ENCODE measurements at regions not wholly inside any gene's neighbourhood (a gene's known extent, or its start where the extent isn't known, plus 50 kb on each side); places are given as distances from the start of the nearest gene placed in this dataset.
"Not testable (repeated sequence)": the region's sequence is repeated elsewhere in the genome, so short reads cannot be mapped to it uniquely, and the experiment has no call there.

DNA sequence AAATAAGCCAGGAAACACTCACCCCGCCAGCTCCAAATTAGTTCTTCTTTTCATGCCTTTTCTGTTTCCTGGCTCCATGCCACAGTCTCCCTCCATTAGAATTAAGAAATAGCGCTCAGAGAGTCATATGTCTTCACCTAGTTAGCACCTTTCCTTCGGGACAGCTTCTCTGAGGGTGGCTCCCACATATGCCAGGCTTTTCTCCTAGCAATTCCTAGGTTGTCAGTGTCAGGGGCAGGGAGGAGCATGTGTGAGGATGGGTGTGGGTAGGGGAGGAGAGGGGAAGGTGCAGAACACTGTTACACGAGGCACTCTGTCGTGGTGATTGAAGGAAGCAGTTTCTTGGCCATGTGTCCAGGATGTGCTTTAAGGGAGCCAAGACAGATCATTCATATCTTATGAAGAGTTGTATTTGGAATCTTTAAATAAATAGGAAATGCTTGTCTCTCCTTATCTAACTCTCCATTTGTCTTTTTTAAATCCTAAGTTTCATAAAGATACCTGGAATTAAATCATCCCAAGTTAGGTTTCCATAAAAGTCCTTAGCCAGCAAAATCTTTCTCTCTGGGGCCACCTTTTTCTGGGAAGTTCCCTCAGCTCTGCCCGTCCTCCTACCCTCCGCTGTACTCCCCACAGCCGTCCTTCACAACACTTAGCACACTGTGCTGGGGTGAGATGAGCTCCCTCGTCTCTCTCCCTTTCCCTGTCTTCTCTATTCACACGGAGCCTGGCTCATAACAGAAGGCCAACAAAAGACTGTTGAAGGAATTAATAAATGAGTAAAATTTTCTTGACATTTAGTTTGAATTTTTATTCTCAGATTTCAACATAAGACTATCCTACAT is 361.0 kb downstream of the CD83 start:
- no peak for DNase-seq (ENCODE audit: low read depth in 2 of 2)

DNA sequence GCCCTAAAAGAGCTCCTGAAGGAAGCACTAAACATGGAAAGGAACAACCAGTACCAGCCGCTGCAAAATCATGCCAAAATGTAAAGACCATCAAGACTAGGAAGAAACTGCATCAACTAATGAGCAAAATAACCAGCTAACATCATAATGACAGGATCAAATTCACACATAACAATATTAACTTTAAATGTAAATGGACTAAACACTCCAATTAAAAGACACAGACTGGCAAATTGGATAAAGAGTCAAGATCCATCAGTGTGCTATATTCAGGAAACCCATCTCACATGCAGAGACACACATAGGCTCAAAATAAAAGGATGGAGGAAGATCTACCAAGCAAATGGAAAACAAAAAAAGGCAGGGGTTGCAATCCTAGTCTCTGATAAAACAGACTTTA is 364.4 kb downstream of the CD83 start:
- DNase-seq (ENCODE audit: low read depth in 2 of 2): not testable (repeated sequence)

DNA sequence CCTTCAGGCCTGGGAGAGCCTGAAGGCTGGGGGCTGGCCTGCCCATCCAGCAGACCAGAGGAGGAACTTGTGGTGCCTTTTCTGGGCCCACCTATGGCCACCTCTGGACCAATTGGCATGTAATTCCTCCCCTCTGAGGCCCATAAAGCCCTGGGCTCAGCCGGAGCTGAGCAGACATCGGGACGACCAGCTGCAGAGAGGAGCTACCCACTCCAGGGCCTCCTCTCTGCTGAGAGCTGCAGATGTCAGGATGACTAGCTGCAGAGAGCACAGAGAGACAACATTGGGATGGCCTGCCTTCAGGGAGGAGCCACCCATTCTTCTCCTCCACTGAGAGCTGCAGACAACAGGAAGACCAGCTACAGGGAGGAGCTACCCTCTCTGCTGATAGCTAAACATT is 370.1 kb downstream of the CD83 start:
- no peak for DNase-seq (ENCODE audit: low read depth in 2 of 2)

DNA sequence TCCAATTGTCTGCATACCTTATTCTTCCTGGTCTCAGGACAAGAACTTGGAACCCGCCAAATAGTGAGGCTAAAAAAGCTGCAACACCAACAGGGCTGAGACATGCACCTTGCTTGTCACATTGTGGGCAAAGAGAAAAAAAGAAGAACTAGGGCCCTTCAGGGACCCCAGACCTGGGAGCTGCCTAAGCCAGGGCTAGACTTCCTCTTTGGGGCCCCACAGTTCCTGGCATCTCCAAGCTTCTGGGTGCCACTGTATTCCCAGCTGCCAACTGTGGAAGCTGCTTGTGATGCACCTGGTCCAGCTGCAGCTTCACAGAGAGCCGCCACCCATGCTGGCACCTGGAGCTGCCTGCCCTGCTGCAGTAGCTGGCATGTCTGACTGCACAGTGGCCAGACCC is 370.6 kb downstream of the CD83 start:
- DNase-seq (ENCODE audit: low read depth in 2 of 2): no peak

DNA sequence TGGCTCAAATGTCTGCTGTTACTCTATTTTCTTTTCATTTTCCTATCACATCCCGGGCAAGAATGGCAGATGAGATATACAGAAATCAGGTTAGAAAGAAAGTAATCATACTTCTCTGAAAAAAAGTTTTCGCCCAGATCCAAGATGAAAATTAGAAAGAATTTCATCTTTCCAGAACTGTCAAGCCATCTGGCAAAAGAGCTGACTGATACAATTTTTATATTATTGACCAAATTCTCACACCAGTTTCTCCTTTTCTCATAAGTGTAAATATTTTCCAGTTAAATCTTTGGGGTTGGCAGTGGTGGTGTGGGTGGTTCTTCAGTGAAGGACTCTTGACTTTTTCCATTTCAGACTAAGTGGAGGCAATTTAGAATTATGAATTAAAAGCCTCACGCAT is 371.9 kb downstream of the CD83 start:
- DNase-seq (ENCODE audit: low read depth in 2 of 2): no peak

DNA sequence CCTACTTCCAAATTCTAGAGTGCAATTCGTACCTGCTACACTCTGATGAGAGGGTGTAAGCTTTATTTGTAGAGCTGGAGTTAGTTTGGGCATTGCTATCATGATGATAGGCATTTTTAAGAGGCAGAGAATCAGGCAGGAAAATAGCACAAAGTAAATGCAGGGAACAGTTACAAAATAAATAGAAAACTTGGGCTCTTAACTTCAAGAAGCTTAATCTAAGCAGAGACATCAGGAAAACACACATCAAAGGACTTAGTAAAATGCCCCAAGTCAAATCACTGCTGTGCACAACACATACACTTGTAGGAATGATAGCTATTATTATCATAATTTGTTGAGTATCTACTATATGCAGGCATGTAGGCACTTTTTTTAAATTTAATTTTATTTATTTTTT is 381.2 kb downstream of the CD83 start:
- no peak for DNase-seq (ENCODE audit: low read depth in 2 of 2)

DNA sequence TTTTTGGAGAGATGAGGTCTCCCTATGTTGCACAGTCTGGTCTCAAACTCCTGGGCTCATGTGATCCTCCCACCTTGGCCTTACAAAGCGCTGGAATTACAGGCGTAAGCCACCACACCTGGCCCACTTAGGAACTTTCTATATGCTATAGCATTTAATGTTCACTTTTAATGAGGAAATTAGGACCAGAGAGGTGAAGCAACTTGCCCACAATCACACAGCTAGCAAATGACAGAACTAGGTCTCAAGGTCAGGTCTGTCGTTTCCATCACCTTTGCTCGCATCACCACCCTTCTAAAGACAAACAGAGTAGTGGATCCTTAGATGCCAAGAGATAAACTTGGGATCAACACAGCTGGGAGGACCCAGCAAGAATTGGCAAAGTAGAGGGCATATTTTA is 381.7 kb downstream of the CD83 start:
- DNase-seq (ENCODE audit: low read depth in 2 of 2): no peak

DNA sequence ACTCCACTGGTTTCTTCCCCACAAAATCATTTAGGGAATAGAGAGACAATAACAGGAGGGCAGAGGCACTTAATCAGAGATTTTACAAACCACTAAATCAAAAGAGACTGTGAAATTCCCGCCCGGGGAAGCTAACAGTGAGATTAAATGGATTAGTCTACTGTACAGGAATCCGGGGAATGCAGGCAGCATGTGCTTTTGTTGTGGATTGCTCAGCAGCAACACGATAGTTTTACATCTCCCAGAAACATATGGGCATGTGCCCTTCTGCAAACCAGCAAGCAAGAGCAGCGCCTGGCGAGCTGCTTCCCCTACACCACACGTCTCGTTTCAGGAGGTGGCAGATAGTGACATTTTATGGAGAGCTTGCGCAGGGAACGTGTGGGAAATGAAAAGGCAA is 382.3 kb downstream of the CD83 start:
- DNase-seq (ENCODE audit: low read depth in 2 of 2): no peak

DNA sequence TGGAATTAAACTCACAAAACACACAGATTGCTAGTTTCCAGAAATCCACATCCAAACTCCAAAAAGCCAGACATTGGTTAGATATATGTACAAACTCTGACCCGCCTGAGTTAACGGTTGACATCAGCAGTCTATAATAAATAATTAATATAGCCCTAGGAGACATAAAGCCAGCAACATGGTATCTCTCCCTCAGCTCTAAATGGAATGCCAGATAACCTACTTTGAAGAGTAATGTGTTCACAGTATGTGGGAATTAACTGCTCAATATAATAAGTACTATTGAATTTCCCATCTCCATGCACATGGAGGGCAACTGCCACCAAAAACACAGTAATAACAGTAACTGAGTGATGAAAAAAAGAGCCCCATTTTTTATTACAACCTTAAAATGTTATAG is 383.2 kb downstream of the CD83 start:
- no peak for DNase-seq (ENCODE audit: low read depth in 2 of 2)

- no peak for DNase-seq (ENCODE audit: low read depth in 2 of 2)
These were observed 383.7 kb downstream of the CD83 start for GRCh38 chr6:14501240-14501639.

- no peak for DNase-seq (ENCODE audit: low read depth in 2 of 2)
These were observed 384.3 kb downstream of the CD83 start for GRCh38 chr6:14501914-14502313.

- no peak for DNase-seq (ENCODE audit: low read depth in 2 of 2)
These were observed 385.0 kb downstream of the CD83 start for GRCh38 chr6:14502551-14502950.

GRCh38 chr6:14505401-14505800 is 387.8 kb downstream of the CD83 start:
- DNase-seq (ENCODE audit: low read depth in 2 of 2): no peak

- DNase-seq (ENCODE audit: low read depth in 2 of 2): no peak
These were observed 389.2 kb downstream of the CD83 start for GRCh38 chr6:14506656-14507246.

DNA sequence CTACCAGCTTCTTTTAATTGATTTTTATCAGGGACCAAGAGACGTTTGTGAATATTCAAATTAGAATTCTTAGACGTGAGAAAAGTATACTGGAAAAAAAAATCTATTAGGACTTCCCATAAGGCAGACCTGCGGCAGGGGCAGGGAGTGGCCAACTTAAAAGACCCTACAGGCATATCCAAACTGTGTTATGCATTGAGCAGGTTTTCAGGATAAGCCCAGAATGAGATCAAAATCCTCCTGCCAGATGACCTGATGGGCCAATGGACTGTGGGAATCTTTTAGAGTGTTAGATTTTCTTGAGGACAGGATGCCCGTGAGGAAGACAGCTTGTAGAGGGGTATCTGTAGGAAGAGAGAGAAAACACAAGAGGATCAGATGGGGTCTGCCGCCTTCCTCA is 391.5 kb downstream of the CD83 start:
- no peak for DNase-seq (ENCODE audit: low read depth in 2 of 2)

DNA sequence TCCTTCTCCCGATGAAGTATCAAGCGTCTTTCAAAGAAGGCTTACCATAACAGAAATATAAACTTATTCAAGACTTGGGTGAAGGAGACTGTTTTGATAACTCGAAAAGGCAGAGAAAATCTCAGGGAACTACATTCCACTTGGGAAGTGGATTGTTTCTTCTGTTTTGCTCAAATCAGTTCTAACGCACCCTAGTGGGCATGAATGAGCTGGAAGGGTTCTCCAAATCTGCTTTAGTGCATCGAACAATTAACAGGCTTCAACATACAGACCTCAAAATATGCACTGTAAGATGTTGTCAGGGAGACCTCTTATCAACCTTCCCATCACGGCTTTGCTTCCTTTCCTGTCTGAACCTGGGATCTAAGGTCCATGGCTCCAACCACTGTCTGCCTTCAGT is 392.5 kb downstream of the CD83 start:
- DNase-seq (ENCODE audit: low read depth in 2 of 2): no peak

GRCh38 chr6:14511061-14511586 is 393.6 kb downstream of the CD83 start:
- no peak for DNase-seq (ENCODE audit: low read depth in 2 of 2)

DNA sequence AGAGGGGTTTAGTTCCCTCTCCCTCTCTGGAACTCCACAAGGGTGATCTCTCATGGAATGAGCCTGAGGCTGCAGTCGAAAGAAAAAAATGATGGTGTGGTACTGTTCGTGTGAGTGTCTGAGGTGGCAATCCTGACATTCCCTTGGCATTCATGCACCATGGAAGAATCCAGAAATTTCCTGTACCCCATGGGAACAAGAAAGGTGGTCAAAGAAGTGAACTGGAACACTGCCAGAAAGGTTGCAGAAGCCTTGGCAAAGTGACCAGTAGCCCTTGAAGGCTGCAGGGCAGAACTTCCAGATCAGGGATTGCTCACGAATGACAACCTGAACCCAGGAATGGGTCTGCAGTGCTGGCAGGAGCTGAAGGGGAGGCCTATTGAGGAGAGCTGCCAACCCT is 394.7 kb downstream of the CD83 start:
- DNase-seq (ENCODE audit: low read depth in 2 of 2): no peak

- DNase-seq (ENCODE audit: low read depth in 2 of 2): no peak
These were observed 396.2 kb downstream of the CD83 start for GRCh38 chr6:14513496-14514393.

GRCh38 chr6:14516956-14517355 is 399.4 kb downstream of the CD83 start:
- DNase-seq (ENCODE audit: low read depth in 2 of 2): no peak

GRCh38 chr6:14517516-14518105 is 400.0 kb downstream of the CD83 start:
- DNase-seq (ENCODE audit: low read depth in 2 of 2): no peak

Data from stimulated activated CD4-positive, alpha-beta T cell treated with anti-CD3 and anti-CD28 coated beads, Interleukin-1b, Interleukin-23, amount 100 ng/mL, for 1 hour (primary cell).